PC-9 (cell line): ENCODE measurements at regions not wholly inside any gene's neighbourhood (a gene's known extent, or its start where the extent isn't known, plus 50 kb on each side); places are given as distances from the start of the nearest gene placed in this dataset.

Experiments
- EZH2 ChIP-seq: fragments of 200-600 bp; sonication (generic); IDR thresholded peaks from 2 replicates; pipeline ENCODE4 v1.8.0; 2017; ENCODE audit warnings: antibody characterized with exemption, low read depth
- TF ChIP-seq, protein P1 (sequence below): fragments of 200-600 bp; sonication (generic); conservative IDR thresholded peaks from 2 replicates; pipeline ENCODE4 v1.6.1; 2017; ENCODE audit warnings: mixed run types, antibody characterized with exemption, mild to moderate bottlenecking, moderate library complexity

DNA sequence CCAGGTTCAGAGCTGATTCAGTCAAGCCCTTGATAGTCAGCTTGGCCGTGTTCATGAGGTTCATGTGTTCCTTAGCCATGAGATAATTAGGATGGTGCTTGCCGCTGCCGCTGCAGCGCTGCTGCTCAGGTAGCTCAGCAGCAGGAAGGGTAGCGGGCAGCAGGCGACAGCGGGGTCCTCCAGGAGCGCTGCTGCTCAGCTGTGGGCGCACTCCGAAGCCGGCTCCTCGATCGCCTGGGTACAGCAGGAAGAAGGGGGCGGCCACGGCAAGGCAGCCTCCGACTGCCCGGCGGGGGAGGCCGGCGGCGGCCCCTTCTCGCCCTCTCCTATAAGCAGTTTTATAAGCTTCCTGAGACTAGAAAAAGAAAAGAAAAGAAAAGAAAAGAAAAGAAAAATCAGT lies 1253.6 kb downstream of the EFNA5 start:
- TF ChIP-seq, protein P1, sequence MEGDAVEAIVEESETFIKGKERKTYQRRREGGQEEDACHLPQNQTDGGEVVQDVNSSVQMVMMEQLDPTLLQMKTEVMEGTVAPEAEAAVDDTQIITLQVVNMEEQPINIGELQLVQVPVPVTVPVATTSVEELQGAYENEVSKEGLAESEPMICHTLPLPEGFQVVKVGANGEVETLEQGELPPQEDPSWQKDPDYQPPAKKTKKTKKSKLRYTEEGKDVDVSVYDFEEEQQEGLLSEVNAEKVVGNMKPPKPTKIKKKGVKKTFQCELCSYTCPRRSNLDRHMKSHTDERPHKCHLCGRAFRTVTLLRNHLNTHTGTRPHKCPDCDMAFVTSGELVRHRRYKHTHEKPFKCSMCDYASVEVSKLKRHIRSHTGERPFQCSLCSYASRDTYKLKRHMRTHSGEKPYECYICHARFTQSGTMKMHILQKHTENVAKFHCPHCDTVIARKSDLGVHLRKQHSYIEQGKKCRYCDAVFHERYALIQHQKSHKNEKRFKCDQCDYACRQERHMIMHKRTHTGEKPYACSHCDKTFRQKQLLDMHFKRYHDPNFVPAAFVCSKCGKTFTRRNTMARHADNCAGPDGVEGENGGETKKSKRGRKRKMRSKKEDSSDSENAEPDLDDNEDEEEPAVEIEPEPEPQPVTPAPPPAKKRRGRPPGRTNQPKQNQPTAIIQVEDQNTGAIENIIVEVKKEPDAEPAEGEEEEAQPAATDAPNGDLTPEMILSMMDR, result no peak
- no peak for TF ChIP-seq EZH2
